Fibroblast of upper back skin (primary cell): ENCODE measurements at regions not wholly inside any gene's neighbourhood (a gene's known extent, or its start where the extent isn't known, plus 50 kb on each side); places are given as distances from the start of the nearest gene placed in this dataset.
"Not testable (repeated sequence)": the region's sequence is repeated elsewhere in the genome, so short reads cannot be mapped to it uniquely, and the experiment has no call there.

Source experiments
- DNase-seq: peaks from one replicate; pipeline ENCODE4 v3.0.0-alpha.2; 2013

DNA sequence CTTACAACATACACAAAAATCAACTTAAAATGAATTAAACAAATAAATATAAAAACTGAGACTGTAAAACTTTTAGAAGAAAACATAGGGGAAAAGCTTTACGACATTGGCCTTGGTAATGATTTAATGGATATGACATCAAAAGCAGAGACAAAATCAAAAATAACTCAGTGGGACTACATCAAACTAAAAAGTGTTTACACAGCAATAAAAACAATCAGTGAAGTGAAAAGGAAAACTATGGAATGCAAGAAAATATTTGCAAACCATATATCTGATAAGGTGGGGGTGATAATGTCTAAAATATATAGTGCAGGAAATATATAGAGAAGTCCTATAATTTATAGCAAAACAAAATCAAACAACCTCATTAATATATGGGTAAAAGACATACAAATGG is 364.4 kb upstream of the INTU start:
- no peak for DNase-seq

GRCh38 chr4:127277023-127277422 is 355.7 kb upstream of the INTU start:
- DNase-seq = not testable (repeated sequence)

GRCh38 chr4:127284236-127284635 is 348.5 kb upstream of the INTU start:
- DNase-seq = peak; percentile 31

- no peak for DNase-seq
Observed at GRCh38 chr4:127291316-127291715, 341.4 kb upstream of the INTU start.

DNA sequence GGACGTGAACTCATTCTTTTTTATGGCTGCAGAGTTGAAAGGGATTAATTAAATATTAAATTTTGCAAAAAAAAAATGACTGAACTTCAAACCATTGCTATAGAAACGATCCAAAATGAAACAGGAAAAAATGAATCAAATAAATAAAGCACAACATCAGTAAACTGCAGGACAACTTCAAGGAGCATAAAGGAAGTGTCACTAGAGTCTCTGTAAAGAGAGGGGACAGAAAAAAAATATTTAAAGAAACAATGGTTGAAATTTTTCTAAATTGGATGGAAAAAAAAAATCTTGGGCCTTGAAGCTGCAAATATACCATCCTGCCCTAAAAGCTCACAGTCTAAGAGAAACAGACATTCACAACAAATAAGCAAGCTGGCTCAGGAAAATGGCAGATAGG is 339.3 kb upstream of the INTU start:
- DNase-seq = no peak

GRCh38 chr4:127304356-127304755 is 328.4 kb upstream of the INTU start:
- peak; percentile 66 for DNase-seq

GRCh38 chr4:127307996-127308395 is 324.8 kb upstream of the INTU start:
- DNase-seq = no peak

DNA sequence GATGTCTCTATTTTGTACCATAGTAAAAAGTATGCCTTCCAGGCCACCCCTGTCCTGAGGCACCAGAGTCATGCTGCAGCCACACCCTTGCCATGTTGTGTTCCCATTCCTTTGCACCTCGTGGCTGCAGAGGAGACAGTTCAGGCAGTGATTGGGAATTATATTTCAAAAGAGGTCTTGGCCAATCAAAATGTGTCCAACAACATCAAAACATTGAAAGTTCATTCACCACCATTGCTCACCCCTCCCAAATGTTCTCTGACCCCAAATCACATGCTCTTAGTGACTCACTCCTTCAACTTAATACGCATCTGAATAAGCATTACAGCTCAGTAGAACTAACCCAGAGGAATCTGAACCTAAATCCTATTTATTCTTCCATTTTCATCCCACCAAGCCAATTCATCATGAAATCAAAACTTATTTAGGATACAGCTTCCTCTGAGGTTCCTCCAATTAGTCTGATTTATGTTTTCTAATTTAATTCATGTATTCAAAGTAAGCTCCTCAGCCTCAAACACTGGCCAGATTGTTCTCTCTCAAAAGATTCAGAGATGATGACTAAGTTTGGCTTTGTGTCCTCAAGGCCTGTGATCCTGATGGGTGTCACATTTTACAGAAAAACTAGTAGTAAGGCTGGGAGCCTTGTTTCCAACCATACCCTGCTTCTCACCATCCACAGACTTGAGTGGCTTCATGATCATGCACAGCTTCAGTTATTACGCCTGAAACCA is 323.2 kb upstream of the INTU start:
- DNase-seq = no peak

DNA sequence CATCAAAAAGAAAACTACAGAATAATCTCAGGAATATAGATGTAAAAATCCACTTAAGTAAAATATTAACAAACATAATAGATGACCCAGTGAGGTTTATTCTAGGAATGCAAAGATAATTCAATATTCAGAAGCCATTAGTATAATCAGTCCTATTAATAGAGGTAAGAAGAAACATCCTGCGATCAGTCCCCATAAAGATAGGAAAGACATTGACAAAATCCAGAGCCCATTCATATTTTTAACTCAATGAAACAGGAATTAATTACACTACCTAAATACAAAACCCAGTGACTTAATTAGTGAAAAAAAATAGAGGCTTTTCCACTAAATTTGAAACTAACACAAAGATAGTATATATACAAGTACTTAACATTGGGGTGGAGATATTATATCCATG is 321.4 kb upstream of the INTU start:
- no peak for DNase-seq

DNA sequence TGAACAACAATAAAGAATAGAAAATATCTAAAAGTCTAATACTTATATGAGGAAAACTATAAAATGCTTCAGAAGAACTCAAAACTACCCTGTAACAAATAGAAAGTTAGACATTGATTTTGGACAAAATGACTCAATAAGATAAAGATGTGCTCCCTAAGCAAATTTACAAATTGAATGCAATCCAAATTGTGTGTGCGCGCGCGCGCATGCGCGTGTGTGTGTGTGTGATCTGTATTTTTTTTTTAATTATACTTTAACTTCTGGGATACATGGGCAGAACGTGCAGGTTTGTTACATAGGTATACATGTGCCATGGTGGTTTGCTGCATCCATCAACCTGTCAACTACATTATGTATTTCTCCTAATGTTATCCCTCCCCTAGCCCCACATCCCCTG is 320.8 kb upstream of the INTU start:
- DNase-seq = no peak

- DNase-seq = no peak
Observed at GRCh38 chr4:127313767-127314166, 319.0 kb upstream of the INTU start.

- DNase-seq = no peak
Observed at GRCh38 chr4:127327491-127327890, 305.3 kb upstream of the INTU start.

- DNase-seq = no peak
Observed at GRCh38 chr4:127335073-127335620, 297.6 kb upstream of the INTU start.

GRCh38 chr4:127335732-127336131 is 297.0 kb upstream of the INTU start:
- DNase-seq = no peak

- DNase-seq = not testable (repeated sequence)
Observed at GRCh38 chr4:127343123-127343522, 289.6 kb upstream of the INTU start.

DNA sequence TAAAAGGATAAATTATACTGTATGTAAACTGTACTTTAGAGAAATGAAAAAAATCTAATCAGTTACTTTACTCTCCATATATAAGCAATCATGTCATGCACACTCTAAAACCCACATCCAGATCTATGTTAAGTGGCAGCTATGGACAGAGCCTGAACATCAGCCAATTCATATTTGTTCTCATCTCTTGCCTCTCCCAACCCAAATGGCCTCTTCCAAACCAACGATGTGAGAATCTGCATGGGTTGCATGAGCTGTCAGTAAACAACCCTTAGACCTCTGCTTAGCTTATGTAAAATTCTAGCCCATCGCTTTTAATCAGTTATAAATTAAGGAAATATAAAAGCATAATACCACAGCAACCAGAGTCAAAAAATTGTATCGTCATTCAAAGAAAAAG is 288.7 kb upstream of the INTU start:
- DNase-seq = no peak

- DNase-seq = no peak
Observed at GRCh38 chr4:127347936-127348335, 284.8 kb upstream of the INTU start.

DNA sequence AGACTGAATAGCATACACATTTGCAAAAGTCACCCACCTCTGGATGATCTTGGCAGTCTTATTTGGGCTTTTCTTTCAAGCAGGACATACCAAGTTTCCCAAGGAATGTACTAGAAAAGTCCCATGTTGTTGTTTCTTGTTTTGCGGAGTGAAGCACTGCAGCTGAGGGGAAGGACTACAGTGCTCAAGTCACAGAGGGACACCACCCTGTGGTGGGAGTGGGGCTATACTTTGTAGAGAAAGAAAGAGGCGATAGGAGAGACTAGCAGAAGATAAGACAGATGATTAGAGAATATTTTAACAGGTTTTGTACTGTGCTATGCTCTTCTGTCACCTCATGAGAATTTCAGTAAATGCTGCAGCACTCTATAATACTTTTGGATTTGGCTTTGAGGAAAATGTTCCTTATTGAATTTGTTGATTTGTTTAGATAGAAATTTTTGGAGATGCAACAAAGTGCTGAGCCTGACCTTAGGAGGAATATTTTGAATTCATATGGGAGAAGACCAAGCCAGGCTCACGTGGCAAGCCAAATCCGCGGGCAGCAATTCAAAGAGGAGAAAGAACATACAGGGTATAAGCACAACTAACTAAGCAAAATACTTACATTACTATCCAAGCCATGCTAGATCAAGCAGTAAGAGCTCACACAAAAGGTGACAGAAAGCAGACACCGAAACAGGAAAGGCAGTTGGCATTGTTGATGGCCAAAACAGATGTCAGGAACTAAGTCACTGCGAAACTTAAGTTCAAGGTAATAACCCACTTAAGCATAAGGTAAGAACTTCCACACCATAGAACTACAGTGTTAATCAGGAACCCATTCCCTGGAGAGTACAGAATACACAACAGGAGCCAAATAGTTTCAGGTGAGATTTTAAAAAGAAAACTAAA is 280.3 kb upstream of the INTU start:
- no peak for DNase-seq

- no peak for DNase-seq
Observed at GRCh38 chr4:127355743-127356142, 277.0 kb upstream of the INTU start.

- DNase-seq = no peak
Observed at GRCh38 chr4:127357765-127358164, 275.0 kb upstream of the INTU start.

DNA sequence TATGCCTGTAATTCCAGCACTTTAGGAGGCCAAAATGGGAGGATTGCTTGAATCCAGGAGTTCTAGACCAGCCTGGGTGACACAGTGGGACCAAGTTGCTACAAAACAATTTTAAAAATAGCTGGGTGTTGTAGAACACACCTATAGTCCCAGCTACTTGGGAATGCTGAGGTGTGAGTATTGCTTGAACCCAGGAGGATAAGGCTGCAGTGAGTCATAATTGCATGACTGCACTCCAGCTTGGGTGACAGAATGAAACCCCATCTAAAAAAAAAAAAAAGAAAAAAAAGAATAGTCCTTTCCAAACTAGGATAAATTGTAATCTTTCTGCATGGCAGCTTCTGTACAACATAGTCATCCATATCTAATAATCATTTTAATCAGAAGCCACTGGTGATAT is 270.1 kb upstream of the INTU start:
- no peak for DNase-seq

DNA sequence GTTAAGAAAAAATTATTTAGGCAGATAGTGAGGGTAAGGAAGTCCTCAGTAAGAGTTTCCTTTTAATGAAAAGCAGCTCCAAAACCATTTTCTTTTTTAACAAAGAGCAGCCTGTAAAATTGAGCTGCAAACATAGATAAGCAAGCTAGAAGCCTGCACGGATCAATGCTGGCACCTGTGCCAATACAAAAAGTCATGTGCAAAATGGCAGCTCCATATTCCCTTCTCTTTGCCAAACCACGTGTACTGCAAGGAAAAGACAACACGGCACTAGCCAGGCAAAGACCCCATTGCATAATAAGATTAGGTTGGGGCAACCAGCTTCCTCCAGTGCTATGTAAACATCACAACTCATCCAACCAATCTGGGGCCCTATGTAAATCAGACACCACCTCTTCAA is 268.4 kb upstream of the INTU start:
- no peak for DNase-seq

DNA sequence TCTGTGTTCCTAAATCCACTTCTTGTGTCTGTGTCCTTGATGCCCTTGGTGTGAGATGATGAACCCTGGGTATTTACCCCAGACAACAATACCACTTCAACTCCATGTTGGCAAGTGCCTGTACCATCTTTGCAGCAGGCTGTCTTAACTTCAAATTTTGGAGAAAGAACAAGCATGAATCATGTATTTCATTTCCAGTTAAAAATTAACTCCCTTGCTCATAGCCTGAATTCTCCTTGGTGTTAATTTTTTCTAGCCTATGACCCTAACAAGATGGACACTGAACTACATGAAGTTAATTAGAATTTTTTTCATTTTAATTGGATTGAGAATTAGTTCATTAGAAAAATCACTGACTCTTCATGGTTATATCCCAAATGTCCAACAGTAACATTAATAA is 267.8 kb upstream of the INTU start:
- DNase-seq = no peak

DNA sequence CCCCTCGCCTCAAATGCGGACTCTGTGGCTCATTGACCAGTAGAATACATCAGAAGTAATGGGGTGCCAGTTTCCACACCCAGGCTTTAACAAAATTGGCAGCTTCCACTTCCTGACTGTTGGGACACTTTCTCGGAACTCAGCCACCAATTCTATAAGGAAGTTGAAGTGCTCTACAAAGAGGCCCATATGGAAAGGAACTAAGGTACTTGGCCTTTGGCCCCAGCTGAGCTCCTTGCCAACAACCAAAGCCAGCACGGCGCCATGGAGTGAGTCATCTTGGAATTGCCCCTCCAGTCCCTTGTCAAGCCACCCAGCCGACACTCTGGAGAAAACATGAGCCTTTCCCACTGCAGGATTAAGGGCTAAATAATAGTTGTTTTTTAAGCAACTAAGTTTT is 262.2 kb upstream of the INTU start:
- DNase-seq = no peak
